ENCODE measurements at regions not wholly inside any gene's neighbourhood (a gene's known extent, or its start where the extent isn't known, plus 50 kb on each side); places are given as distances from the start of the nearest gene placed in this dataset.

DNA sequence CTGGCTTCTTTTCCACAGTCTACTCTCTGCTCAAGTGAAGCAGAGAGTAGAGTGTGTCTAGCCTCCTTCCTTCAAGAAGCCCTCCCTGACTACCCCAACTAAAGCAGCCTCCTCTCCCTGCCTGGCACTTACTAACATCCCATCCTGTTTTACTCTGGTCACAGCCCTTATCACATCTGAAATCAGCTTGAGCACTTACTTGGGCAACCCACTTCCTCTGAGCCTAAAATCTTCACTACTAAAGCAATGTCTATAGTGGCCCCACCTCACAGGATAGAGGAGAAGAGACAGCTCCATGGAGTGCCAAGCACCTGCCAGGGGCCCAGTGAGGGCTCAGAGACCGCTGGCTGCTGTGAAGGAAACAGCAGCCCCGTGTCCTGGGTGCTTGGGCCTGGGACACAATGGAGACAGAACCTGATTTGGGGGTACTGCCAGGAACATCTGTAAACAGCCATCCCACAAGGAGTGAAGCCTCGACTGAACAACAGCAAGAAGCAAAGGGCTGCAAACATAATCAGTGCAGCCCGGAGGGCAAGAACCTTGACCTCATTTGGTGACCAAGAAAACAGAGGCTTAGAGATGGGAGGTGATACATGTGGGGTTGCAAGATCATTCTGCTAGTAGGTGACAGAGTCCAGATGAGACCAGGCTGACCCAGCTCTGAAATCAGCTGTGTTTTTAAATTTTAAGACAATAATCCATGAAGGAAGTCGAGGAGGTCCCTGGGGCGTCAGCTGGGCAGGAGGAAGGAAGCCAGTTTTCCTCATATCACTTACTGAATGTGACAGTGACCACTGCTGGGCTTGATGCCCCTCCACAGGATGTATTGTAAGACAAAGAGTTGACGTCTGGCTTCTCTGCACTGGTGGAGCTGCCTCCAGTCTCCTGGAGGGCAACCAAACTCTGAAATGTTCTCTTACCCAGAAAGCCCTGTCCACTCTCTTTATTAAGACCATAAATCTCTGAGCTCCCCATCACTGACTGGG is 710.6 kb downstream of the MATN1 start:
- H3K4me3 ChIP-seq (ENCODE audit: low read depth, low read length), result no peak overlapping the region
- TF ChIP-seq, protein P1, sequence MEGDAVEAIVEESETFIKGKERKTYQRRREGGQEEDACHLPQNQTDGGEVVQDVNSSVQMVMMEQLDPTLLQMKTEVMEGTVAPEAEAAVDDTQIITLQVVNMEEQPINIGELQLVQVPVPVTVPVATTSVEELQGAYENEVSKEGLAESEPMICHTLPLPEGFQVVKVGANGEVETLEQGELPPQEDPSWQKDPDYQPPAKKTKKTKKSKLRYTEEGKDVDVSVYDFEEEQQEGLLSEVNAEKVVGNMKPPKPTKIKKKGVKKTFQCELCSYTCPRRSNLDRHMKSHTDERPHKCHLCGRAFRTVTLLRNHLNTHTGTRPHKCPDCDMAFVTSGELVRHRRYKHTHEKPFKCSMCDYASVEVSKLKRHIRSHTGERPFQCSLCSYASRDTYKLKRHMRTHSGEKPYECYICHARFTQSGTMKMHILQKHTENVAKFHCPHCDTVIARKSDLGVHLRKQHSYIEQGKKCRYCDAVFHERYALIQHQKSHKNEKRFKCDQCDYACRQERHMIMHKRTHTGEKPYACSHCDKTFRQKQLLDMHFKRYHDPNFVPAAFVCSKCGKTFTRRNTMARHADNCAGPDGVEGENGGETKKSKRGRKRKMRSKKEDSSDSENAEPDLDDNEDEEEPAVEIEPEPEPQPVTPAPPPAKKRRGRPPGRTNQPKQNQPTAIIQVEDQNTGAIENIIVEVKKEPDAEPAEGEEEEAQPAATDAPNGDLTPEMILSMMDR (IDR thresholded peaks at IDR 0.05; ENCODE audit: borderline replicate concordance, insufficient read depth, low read depth, low read length), result no peak

DNA sequence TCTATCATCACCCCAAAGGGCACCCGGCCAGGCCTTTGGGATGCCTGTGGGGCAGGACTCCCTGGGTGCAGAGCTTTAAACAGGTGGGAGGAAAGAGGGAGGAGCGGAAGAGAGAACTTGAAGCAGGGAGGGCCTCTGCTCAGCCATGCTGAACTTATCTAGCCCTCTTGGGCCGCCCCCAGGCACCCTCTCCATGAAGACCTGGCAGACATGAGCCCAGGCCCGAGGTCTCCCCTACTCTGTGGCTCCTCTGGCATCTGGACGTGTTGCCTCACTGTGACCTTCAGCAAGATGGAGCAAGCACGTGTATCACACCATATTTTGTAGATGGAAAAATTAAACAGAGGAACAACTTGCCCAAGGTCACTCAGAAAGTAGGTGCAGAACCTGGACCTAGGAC is 711.4 kb downstream of the MATN1 start:
- TF ChIP-seq, protein P1 (IDR thresholded peaks at IDR 0.05; ENCODE audit: borderline replicate concordance, insufficient read depth, low read depth, low read length), result no peak

DNA sequence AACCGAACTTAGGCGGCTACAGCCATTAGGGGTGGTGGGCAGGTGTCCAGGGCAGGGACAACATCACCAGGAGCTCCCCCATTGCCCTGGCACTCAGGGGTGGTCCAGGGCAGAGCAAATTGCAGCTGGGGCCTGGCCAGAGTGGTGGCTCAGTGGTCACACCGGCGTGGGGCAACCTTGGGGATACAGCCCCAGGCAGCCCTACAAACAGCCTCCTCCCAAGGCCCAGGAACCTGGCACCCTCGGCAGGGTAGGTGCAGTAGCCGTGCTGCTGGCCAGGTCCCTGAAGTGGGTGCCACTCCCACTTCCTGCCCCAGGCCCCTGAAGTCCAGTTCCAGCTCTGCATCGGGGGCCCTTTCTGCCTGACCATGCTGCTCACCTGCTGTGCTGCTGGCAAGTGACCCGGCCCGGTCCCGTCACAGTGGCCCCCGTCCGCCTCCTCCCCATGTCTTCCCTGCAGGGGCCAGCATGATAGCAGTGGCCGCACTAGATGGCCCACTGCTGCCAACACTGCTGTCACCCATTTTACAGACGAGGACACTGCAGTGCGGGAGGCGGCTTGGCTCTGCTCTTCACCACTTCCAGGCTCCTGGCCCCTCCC is 712.8 kb downstream of the MATN1 start:
- TF ChIP-seq, protein P1 (IDR thresholded peaks at IDR 0.05; ENCODE audit: borderline replicate concordance, insufficient read depth, low read depth, low read length), result no peak
- H3K4me3 ChIP-seq (ENCODE audit: low read depth, low read length), result no peak overlapping the region

More for the DNA sequence above, 711.4 kb downstream of the MATN1 start:
- no peak overlapping the region for H3K4me3 ChIP-seq (ENCODE audit: low read depth, low read length)

DNA sequence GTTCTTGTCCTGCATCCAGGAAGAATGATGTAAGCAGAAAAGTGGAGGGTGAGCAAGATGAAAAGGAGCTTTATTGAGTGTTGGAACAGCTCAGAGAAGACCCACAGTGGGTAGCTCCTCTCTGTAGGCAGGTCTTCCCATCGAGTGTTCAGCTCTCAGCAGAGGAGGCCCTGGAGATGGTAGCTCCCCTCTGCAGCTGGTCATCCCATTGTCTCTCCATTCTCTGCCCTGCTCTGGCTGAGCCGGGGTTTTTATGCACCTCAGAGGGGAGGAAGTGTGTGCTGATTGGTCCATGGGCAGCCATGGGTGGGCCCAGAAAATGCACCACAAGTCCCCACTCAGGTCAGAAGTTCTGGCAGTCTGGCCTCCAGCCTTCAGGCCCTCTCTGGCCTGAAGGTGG is 713.7 kb downstream of the MATN1 start:
- H3K4me3 ChIP-seq (ENCODE audit: low read depth, low read length), result no peak overlapping the region
- TF ChIP-seq, protein P1 (IDR thresholded peaks at IDR 0.05; ENCODE audit: borderline replicate concordance, insufficient read depth, low read depth, low read length), result no peak

DNA sequence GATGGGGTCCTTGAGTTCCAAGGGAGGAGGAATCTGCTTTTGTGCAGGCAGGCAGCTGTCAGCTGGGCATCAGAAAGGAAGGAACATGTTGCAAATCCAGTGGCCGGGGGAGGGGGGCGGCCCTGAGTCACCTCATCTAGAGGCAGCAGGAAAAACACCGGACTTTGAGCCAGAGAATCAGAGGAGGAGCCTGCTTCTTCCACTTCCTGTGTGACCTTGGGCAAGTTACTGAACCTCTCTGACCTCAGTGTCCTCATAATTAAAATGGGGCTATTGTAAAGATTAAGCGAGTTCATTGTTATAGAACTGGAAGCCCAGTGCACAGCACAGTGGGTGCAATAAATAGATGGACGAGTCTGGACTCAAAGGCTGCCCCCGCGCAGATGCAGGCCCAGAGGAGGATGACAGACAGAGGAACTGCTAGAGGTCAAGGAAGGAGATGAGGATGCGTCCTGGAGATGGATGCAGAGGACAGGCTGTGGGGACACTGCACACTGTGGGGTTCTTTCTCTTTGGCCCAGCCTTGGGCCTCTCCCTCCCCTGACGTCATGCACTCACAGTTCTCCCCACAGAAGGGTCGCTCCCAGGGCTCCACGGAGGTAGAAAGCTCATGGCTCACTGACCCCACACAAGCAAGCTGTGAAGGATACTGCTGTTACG is 714.3 kb downstream of the MATN1 start:
- TF ChIP-seq, protein P1 (IDR thresholded peaks at IDR 0.05; ENCODE audit: borderline replicate concordance, insufficient read depth, low read depth, low read length), result no peak
- H3K4me3 ChIP-seq (ENCODE audit: low read depth, low read length), result no peak overlapping the region

DNA sequence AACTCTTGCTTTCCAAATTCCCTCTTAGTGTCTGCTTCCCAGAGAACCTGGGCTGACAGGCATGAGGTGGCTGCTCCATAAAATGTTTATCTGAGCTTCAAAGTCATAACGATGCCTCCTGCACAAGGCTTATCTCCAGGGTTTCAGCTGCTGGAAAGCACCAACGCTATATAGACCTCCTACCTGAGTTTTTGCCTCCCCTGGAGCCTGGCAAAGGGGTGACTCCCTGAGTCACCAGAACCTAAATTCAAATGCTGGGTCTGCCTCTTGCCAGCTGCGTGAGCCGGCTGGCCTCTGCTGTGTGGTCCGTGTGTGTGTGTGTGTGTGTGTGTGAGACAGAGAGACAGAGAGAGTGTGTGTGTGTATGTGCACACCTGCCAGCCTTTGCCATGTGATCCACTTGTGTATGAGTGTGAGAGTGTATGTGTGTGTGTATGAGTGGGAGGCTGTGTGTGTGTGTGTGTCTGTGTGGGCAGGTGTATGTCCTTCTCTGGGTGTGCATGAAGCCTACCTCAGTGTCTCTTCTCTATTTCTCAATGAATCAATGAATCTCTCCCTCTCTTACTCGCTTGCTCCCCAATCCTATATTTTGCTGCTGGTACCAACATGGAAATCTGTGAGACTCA is 714.9 kb downstream of the MATN1 start:
- H3K4me3 ChIP-seq (ENCODE audit: low read depth, low read length), result no peak overlapping the region
- TF ChIP-seq, protein P1 (IDR thresholded peaks at IDR 0.05; ENCODE audit: borderline replicate concordance, insufficient read depth, low read depth, low read length), result no peak

Measured in GM12875 (cell line).